PC-9 (cell line): ENCODE measurements at regions not wholly inside any gene's neighbourhood (a gene's known extent, or its start where the extent isn't known, plus 50 kb on each side); places are given as distances from the start of the nearest gene placed in this dataset.

ENCODE experiments used
- BruUV-seq: library from RNA; stranded (reverse); fragments of 400-500 nt; replicated peaks from 2 replicates; lab custom pipeline; 2021; lab: Mats Ljungman, UMichigan
- CTCF ChIA-PET: fragments of 300-600 bp; sonication (Branson Sonifier 250); formaldehyde crosslinking; loops from one replicate; lab custom pipeline; 2022; ENCODE audit warnings: antibody characterized with exemption; lab: Charles Lee
- POLR2A ChIA-PET: fragments of 300-600 bp; sonication (Branson Sonifier 250); formaldehyde crosslinking; loops from one replicate; lab custom pipeline; 2022; ENCODE audit warnings: antibody characterized with exemption; ENCODE audit not compliant: unreplicated experiment; lab: Charles Lee
- DNase-seq, 2 experiments: peaks; one replicate each; pipeline versions ENCODE4 v3.0.0 to v3.0.0-alpha.2; 2015 to 2022; ENCODE audit warnings: mixed read lengths in 1 of 2
- H2AFZ ChIP-seq: fragments of 200-600 bp; sonication (generic); 2 replicates; pipeline ENCODE4 v1.8.1; 2017; ENCODE audit warnings: antibody characterized with exemption
- H3F3A ChIP-seq: fragments of 200-600 bp; sonication (generic); 2 replicates; pipeline ENCODE4 v1.8.1; 2017; ENCODE audit warnings: antibody characterized with exemption, mild to moderate bottlenecking, low read depth; ENCODE audit not compliant: insufficient read depth
- H3K27ac ChIP-seq: fragments of 200-600 bp; sonication (generic); 2 replicates; pipeline ENCODE4 v1.6.1; 2016; ENCODE audit warnings: mixed run types
- H3K27me3 ChIP-seq: fragments of 200-600 bp; sonication (generic); 2 replicates; pipeline ENCODE4 v1.6.1; 2016; ENCODE audit warnings: low read depth, mixed run types; ENCODE audit not compliant: insufficient read depth
- H3K36me3 ChIP-seq: fragments of 200-600 bp; sonication (generic); 2 replicates; pipeline ENCODE4 v1.6.1; 2016; ENCODE audit warnings: low read depth, mixed run types
- H3K4me1 ChIP-seq: fragments of 200-600 bp; sonication (generic); replicated peaks from 2 replicates; pipeline ENCODE4 v1.6.1; 2016; ENCODE audit warnings: mixed run types; ENCODE audit not compliant: insufficient read depth
- H3K4me2 ChIP-seq: fragments of 200-600 bp; sonication (generic); 2 replicates; pipeline ENCODE4 v1.6.1; 2017; ENCODE audit warnings: mixed run types
- H3K4me3 ChIP-seq: fragments of 200-600 bp; sonication (generic); 2 replicates; pipeline ENCODE4 v1.6.1; 2016; ENCODE audit warnings: mixed run types
- H3K79me2 ChIP-seq: fragments of 200-600 bp; sonication (generic); 2 replicates; pipeline ENCODE4 v1.6.1; 2017; ENCODE audit warnings: low read depth, mixed run types
- H3K9me2 ChIP-seq: fragments of 200-600 bp; sonication (generic); 2 replicates; pipeline ENCODE4 v1.8.1; 2017; ENCODE audit warnings: mild to moderate bottlenecking; ENCODE audit not compliant: insufficient read depth
- H3K9me3 ChIP-seq: fragments of 200-600 bp; sonication (generic); 2 replicates; pipeline ENCODE4 v1.8.1; 2016; ENCODE audit warnings: low read depth; ENCODE audit not compliant: insufficient read depth
- H4K20me1 ChIP-seq: fragments of 200-600 bp; sonication (generic); 2 replicates; pipeline ENCODE4 v1.8.1; 2017; ENCODE audit not compliant: insufficient read depth
- EZH2 ChIP-seq: fragments of 200-600 bp; sonication (generic); IDR thresholded peaks from 2 replicates; pipeline ENCODE4 v1.8.0; 2017; ENCODE audit warnings: antibody characterized with exemption, low read depth
- intact Hi-C: fragments of 100-400 bp; cut with micrococcal nuclease; formaldehyde crosslinking; loops from one replicate; pipeline ENCODE4 v1.10.0; 2022; ENCODE audit not compliant: unreplicated experiment
- TF ChIP-seq, protein P1 (sequence below): fragments of 200-600 bp; sonication (generic); conservative IDR thresholded peaks from 2 replicates; pipeline ENCODE4 v1.6.1; 2017; ENCODE audit warnings: mixed run types, antibody characterized with exemption, mild to moderate bottlenecking, moderate library complexity

DNA sequence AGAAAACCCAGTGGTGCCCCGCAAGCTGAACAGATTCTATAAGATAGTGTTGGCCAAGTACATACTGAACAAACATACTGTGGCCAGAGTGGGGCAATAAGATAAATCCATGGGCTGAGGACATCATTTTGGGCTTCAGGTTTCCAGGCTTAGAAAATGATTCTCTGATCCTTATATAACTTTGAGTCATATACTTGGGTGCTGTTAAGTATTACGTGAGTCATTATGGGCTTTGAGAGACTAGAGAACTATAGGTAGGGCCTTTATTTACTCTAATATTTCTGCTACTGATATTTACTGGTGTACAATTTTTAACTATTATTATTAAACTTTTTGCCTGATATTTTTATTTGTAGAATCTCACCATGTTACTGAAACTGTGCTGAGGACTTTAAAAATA, 586.1 kb downstream of the CENPC start:
- Histone ChIP-seq H3K36me3 (no peaks in the 10 kb centered on the region), H3K4me2 (no peak overlapping the region), H3K4me1 (no peaks in the 10 kb centered on the region), H3F3A (no peaks in the 10 kb centered on the region), H2AFZ (no peak overlapping the region), H3K27me3 (no peaks in the 10 kb centered on the region), H3K9me2 (no peaks in the 10 kb centered on the region), H4K20me1 (no peaks in the 10 kb centered on the region), H3K79me2 (no peaks in the 10 kb centered on the region), H3K4me3 (no peak overlapping the region), H3K9me3 (no peaks in the 10 kb centered on the region), H3K27ac (no peak overlapping the region)
- ChIA-PET CTCF (no interaction called here), POLR2A (no interaction called here)
- no peak for DNase-seq
- BruUV-seq, result no TSS peak
- intact Hi-C loops, result no loop called here
- no peak for TF ChIP-seq EZH2
- TF ChIP-seq, protein P1, sequence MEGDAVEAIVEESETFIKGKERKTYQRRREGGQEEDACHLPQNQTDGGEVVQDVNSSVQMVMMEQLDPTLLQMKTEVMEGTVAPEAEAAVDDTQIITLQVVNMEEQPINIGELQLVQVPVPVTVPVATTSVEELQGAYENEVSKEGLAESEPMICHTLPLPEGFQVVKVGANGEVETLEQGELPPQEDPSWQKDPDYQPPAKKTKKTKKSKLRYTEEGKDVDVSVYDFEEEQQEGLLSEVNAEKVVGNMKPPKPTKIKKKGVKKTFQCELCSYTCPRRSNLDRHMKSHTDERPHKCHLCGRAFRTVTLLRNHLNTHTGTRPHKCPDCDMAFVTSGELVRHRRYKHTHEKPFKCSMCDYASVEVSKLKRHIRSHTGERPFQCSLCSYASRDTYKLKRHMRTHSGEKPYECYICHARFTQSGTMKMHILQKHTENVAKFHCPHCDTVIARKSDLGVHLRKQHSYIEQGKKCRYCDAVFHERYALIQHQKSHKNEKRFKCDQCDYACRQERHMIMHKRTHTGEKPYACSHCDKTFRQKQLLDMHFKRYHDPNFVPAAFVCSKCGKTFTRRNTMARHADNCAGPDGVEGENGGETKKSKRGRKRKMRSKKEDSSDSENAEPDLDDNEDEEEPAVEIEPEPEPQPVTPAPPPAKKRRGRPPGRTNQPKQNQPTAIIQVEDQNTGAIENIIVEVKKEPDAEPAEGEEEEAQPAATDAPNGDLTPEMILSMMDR, result no peak

DNA sequence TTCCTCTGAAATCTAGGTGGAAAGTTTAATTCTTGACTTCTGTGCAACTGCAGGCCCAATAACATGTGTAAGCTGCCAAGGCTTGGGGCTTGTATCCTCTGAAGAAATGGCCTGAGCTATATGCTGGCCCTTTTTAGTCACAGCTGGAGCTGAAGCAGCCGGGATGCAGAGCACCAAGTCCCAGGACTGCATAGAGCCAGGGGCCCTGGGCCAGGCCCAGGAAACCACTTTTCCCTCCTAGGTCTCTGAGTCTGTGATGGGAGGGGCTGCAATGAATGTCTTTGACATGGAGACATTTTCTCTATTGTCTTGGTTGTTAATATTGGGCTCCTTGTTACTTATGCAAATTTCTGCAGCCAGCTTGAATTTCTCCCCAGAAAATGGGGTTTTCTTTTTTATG, 588.5 kb downstream of the CENPC start:
- no TSS peak for BruUV-seq
- Histone ChIP-seq H3K9me3 (no peaks in the 10 kb centered on the region), H4K20me1 (no peaks in the 10 kb centered on the region), H3K27ac (no peak overlapping the region), H3K9me2 (no peaks in the 10 kb centered on the region), H3K4me3 (no peak overlapping the region), H2AFZ (no peak overlapping the region), H3F3A (no peaks in the 10 kb centered on the region), H3K4me2 (no peak overlapping the region), H3K27me3 (no peaks in the 10 kb centered on the region), H3K79me2 (no peaks in the 10 kb centered on the region), H3K36me3 (no peaks in the 10 kb centered on the region), H3K4me1 (no peaks in the 10 kb centered on the region)
- TF ChIP-seq EZH2, result no peak
- TF ChIP-seq, protein P1, result no peak
- POLR2A ChIA-PET, result no interaction called here
- intact Hi-C loops, result no loop called here
- DNase-seq, result no peak
- CTCF ChIA-PET, result no interaction called here

DNA sequence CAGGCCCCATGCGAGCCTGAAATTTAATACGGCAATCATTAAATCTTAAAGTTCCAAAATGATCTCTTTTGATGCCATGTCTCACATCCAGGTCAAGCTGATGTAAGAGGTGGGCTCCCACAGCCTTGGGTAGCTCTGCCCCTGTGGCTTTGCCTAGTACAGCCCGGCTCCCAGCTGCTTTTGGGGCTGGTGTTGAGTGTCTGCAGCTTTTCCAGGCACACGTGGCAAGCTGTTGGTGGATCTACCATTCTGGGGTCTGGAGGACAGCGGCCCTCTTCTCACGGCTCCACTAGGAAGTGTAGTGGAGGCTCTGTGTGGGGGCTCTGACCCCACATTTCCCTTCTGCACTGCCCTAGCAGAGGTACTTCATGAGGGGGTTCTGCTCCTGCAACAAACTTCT, 588.9 kb downstream of the CENPC start:
- Histone ChIP-seq H2AFZ (no peak overlapping the region), H3K4me3 (no peak overlapping the region), H3K9me3 (no peaks in the 10 kb centered on the region), H3K4me1 (no peaks in the 10 kb centered on the region), H3K4me2 (no peak overlapping the region), H3K9me2 (no peaks in the 10 kb centered on the region), H3K27me3 (no peaks in the 10 kb centered on the region), H3F3A (no peaks in the 10 kb centered on the region), H3K79me2 (no peaks in the 10 kb centered on the region), H3K36me3 (no peaks in the 10 kb centered on the region), H3K27ac (no peak overlapping the region), H4K20me1 (no peaks in the 10 kb centered on the region)
- POLR2A ChIA-PET, result no interaction called here
- no TSS peak for BruUV-seq
- TF ChIP-seq, protein P1, result no peak
- no peak for TF ChIP-seq EZH2
- CTCF ChIA-PET, result no interaction called here
- intact Hi-C loops, result no loop called here
- DNase-seq, result no peak
